ENCODE measurements at regions not wholly inside any gene's neighbourhood (a gene's known extent, or its start where the extent isn't known, plus 50 kb on each side); places are given as distances from the start of the nearest gene placed in this dataset.

GRCh38 chr12:88865537-88865936 is 285.3 kb upstream of the KITLG start:
- no TSS peak for BruUV-seq (replicated peaks)

DNA sequence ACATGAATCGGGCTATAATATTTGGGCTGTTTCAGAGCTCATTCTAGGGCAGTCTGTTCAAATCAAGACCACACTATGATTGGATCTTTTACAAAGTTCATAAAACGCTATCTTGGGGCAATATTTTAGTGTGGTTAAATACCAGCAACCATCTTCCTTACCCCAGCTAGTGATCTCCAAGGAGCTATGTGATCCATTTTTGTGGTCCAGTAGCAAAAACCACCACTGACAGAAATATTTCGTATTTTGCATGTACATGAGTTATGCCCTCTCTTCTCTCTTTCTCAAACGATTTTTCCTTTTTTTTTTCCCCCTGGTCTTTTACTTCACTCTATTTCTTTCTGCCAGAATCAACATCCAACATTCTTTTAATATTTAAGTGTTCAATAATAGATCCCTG is 280.6 kb upstream of the KITLG start:
- intact Hi-C loops (cut with micrococcal nuclease; ENCODE audit: unreplicated experiment) = no loop called here
- Histone ChIP-seq H3K4me1 (replicated peaks; ENCODE audit: insufficient read depth) (no peaks in the 10 kb centered on the region), H4K20me1 (ENCODE audit: insufficient read depth) (no peaks in the 10 kb centered on the region), H3K79me2 (ENCODE audit: low read depth) (no peaks in the 10 kb centered on the region), H3K4me2 (no peak overlapping the region), H3K4me3 (no peak overlapping the region), H3K36me3 (ENCODE audit: low read depth) (no peaks in the 10 kb centered on the region), H3K9me2 (ENCODE audit: insufficient read depth) (0 out of 2 replicates have a peak, but pooled peaks cover 4% of the 10 kb centered on the region), H3F3A (ENCODE audit: insufficient read depth, low read depth) (no peaks in the 10 kb centered on the region), H2AFZ (no peak overlapping the region), H3K9me3 (ENCODE audit: insufficient read depth, low read depth) (no peaks in the 10 kb centered on the region), H3K27ac (no peak overlapping the region), H3K27me3 (ENCODE audit: insufficient read depth, low read depth) (no peaks in the 10 kb centered on the region)
- no peak for DNase-seq
- BruUV-seq (replicated peaks) = no TSS peak
- POLR2A ChIA-PET (ENCODE audit: unreplicated experiment) = no interaction called here
- CTCF ChIA-PET = interaction anchor here (0.7 kb wide), 1 partner anchor 91 kb away, joined by 3 read pairs; no protein-coding TSS in a partner anchor
- TF ChIP-seq, protein P1, sequence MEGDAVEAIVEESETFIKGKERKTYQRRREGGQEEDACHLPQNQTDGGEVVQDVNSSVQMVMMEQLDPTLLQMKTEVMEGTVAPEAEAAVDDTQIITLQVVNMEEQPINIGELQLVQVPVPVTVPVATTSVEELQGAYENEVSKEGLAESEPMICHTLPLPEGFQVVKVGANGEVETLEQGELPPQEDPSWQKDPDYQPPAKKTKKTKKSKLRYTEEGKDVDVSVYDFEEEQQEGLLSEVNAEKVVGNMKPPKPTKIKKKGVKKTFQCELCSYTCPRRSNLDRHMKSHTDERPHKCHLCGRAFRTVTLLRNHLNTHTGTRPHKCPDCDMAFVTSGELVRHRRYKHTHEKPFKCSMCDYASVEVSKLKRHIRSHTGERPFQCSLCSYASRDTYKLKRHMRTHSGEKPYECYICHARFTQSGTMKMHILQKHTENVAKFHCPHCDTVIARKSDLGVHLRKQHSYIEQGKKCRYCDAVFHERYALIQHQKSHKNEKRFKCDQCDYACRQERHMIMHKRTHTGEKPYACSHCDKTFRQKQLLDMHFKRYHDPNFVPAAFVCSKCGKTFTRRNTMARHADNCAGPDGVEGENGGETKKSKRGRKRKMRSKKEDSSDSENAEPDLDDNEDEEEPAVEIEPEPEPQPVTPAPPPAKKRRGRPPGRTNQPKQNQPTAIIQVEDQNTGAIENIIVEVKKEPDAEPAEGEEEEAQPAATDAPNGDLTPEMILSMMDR (conservative IDR thresholded peaks at IDR 0.05) = no peak
- no peak for TF ChIP-seq EZH2 (IDR thresholded peaks at IDR 0.05; ENCODE audit: low read depth)

More at GRCh38 chr12:88865537-88865936, 285.3 kb upstream of the KITLG start:
- DNase-seq = no peak
- H3K27ac ChIP-seq = no peak overlapping the region
- H3K9me2 ChIP-seq (ENCODE audit: insufficient read depth) = no peaks in the 10 kb centered on the region
- H3K4me3 ChIP-seq = no peak overlapping the region
- H3K79me2 ChIP-seq (ENCODE audit: low read depth) = no peaks in the 10 kb centered on the region
- no peak overlapping the region for H2AFZ ChIP-seq
- H3K9me3 ChIP-seq (ENCODE audit: insufficient read depth, low read depth) = no peaks in the 10 kb centered on the region
- H3K27me3 ChIP-seq (ENCODE audit: insufficient read depth, low read depth) = no peaks in the 10 kb centered on the region
- H3K36me3 ChIP-seq (ENCODE audit: low read depth) = no peaks in the 10 kb centered on the region
- H3K4me2 ChIP-seq = no peak overlapping the region
- TF ChIP-seq, protein P1 (conservative IDR thresholded peaks at IDR 0.05) = no peak
- no peak for TF ChIP-seq EZH2 (IDR thresholded peaks at IDR 0.05; ENCODE audit: low read depth)
- CTCF ChIA-PET = no interaction called here
- H3K4me1 ChIP-seq (replicated peaks; ENCODE audit: insufficient read depth) = 0 out of 2 replicates have a peak, but pooled peaks cover 6% of the 10 kb centered on the region
- no peaks in the 10 kb centered on the region for H4K20me1 ChIP-seq (ENCODE audit: insufficient read depth)
- no peaks in the 10 kb centered on the region for H3F3A ChIP-seq (ENCODE audit: insufficient read depth, low read depth)
- intact Hi-C loops (cut with micrococcal nuclease; ENCODE audit: unreplicated experiment) = no loop called here
- POLR2A ChIA-PET (ENCODE audit: unreplicated experiment) = no interaction called here

GRCh38 chr12:88856201-88856600 is 275.9 kb upstream of the KITLG start:
- BruUV-seq (replicated peaks) = no TSS peak
- Histone ChIP-seq H3K4me2 (no peak overlapping the region), H4K20me1 (ENCODE audit: insufficient read depth) (no peaks in the 10 kb centered on the region), H3K9me3 (ENCODE audit: insufficient read depth, low read depth) (no peaks in the 10 kb centered on the region; the same call in 1 of the 2 replicates), H2AFZ (no peak overlapping the region), H3K4me3 (no peak overlapping the region), H3K4me1 (replicated peaks; ENCODE audit: insufficient read depth) (peaks cover 18% of the 10 kb centered on the region), H3K27me3 (ENCODE audit: insufficient read depth, low read depth) (no peaks in the 10 kb centered on the region), H3K36me3 (ENCODE audit: low read depth) (no peaks in the 10 kb centered on the region), H3K9me2 (ENCODE audit: insufficient read depth) (0 out of 2 replicates have a peak, but pooled peaks cover 4% of the 10 kb centered on the region), H3K27ac (no peak overlapping the region), H3K79me2 (ENCODE audit: low read depth) (no peaks in the 10 kb centered on the region), H3F3A (ENCODE audit: insufficient read depth, low read depth) (peaks cover 5% of the 10 kb centered on the region; the same call in 1 of the 2 replicates)
- TF ChIP-seq, protein P1 (conservative IDR thresholded peaks at IDR 0.05) = no peak
- TF ChIP-seq EZH2 (IDR thresholded peaks at IDR 0.05; ENCODE audit: low read depth) = no peak
- DNase-seq = no peak
- intact Hi-C loops (cut with micrococcal nuclease; ENCODE audit: unreplicated experiment) = no loop called here
- ChIA-PET POLR2A (ENCODE audit: unreplicated experiment) (interaction anchor here (0.6 kb wide), 1 partner anchor 411 kb away, joined by 3 read pairs; no protein-coding TSS in a partner anchor), CTCF (no interaction called here)
